GM19395 (cell line): ENCODE measurements at regions not wholly inside any gene's neighbourhood (a gene's known extent, or its start where the extent isn't known, plus 50 kb on each side); places are given as distances from the start of the nearest gene placed in this dataset.

ENCODE experiments used
- ATAC-seq: cut with Tn5 transposase; IDR thresholded peaks from one replicate; pipeline ENCODE4 v1.9.1; 2021; ENCODE audit warnings: mild to moderate bottlenecking, moderate library complexity; ENCODE audit not compliant: unreplicated experiment

DNA sequence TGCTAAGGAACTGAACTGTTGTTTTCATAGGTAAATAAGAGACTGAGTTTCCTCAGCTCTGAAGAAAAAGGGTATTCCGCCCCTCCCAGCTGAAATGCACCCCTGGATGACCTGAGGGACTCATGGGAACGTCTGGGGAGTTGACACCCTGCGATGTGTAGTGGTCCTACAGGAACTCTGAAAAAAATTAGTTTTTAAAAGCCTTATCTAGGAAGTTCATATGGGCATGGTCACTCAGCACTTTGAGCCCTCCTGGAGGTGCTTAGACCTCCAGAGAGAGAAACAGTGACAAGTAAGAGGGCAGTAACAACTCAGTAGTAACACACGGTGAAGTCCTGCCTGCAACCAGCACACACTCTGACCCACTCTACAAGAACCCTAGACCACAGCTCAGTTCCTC, 91.2 kb upstream of the CNOT2 start:
- ATAC-seq: no peak

DNA sequence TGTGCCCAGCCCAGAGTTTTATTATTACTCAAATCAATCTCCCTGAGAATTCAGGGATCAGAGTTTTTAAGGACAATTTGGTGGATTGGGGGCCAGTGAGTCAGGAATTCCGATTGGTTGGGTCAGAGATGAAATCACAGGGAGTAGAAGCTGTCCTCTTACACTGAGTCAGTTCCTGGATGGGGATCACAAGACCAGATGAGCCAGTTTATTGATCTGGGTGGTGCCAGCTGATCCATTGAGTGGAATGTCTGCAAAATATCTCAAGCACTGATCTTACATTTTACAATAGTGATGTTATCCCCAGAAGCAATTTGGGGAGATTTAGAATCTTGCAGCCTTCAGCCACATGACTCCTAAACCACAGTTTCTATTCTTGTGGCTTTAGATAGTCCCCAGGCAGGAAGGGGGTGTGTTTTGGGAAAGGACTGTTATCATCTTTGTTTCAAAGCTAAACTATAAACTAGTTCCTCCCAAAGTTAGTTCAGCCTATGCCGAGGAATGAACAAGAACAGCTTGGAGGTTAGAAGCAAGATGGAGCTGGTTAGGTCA, 89.1 kb upstream of the CNOT2 start:
- ATAC-seq: no peak

DNA sequence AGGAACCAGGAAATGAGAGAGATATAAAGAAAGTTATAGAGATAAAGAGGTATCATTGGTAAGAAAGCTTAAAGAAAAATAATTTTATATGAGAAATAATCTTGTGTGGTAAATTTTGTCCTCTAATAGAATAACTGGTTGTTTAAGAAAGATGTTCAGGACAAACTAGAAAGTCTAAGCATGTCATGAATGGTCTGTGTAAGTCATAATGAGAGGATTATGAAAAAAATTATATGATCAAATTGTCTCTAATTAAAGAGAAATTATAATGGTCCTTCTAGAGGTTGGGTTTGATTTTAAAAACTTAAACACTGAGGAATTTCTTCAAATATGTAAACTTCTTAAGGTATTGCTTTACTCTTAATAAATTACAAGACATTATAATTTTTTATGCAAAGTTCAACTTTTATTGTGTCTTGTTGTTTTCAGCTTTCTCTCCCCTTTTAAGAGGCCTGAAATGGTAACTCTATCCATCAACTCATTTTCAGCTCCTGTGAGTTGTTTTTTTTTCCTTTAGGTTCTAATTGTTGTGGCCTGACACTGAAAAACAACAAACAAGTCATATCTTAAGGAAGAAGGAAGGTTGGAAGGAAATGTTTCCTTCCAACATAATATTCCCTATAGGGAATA, 88.2 kb upstream of the CNOT2 start:
- no peak for ATAC-seq

DNA sequence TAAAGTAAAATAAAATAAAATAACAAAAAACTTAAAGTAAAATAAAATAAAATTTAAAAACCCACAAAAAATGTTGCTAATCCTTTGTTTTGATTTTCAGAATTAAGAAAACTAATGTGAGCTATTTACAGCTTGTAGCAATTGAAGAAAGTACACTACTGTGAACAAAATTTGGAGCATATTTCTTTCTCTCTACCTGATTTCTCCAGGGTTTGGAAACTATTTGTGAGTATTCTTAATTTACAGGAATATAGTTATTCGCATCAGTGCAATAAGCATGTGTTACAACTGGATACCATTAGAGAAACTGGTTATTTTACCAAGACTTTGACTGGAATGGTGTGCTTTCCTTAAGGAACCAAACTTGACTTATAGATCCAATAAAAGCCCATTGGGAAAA, 86.1 kb upstream of the CNOT2 start:
- ATAC-seq: no peak

DNA sequence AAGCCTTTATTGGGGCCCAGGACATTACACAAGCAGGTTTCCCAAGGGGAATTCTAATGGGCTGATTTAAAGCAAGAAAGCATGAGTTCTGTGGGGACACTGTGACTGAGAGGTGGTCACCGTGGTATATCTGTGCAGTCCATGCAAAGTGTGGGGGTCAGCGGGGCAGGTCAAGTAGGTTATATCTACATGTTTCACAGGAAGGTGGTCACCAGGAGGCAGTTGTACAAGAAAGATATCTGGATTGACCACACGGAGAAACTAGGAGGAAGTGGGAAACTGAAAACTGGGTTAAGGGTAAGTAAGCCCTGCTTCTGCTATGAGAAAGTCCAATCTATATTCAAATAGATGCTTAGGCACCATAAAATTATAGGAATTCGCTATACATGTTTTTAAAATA, 77.8 kb upstream of the CNOT2 start:
- ATAC-seq: no peak

DNA sequence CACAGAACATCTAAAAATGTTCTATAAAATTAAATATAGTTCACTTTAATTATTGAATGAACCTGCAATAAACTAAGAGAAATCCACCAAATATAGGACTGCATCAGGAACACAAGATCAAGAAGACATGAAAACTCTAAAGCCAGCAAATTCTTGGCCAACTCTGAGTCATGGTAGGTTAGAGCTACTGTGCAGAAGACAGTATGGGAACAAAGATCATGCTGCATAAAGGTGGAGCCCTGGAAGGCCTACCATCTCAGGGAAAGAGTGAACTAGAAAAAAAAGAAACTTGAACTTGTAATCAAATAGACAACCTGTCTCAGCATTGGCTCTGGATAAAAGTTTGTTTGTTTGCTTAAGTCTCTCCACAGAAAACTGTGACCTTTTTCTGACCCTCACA, 66.9 kb upstream of the CNOT2 start:
- ATAC-seq: no peak

DNA sequence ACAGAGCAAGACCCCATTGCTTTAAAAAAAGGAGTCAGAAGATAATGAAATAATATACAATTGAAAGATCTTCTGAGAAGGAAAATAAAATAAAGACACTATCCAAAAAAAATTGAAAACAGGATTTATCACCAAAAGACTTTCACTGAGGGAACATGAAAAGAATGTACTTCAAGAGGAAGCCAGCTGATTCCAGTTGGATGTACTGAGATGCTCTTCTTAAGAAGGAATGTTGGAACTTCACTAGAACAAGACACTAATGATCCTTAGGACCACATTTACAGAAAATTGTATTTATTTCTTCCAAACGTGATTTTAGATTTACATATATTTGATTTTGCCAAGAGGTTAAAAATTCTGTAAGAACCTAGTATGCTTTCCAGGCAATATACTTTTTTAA, 65.6 kb upstream of the CNOT2 start:
- no peak for ATAC-seq

DNA sequence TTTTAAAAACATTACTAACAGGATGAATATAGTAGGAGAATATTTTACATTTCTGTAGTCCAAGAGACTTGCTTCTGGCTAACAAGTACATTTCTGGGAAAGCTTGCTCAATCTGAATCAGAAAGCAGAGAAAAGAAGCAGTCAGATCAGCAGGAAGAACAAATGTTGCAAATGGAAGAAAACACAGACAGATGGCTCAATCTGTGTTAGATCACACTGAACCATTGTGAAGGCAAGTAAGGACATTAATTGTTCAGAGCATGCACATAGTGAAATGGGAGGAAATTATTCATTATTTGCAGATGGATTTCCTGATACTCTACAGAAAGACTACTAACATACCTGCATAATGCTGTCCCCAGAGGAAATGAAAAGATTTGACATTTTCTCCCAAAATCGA, 65.2 kb upstream of the CNOT2 start:
- no peak for ATAC-seq

DNA sequence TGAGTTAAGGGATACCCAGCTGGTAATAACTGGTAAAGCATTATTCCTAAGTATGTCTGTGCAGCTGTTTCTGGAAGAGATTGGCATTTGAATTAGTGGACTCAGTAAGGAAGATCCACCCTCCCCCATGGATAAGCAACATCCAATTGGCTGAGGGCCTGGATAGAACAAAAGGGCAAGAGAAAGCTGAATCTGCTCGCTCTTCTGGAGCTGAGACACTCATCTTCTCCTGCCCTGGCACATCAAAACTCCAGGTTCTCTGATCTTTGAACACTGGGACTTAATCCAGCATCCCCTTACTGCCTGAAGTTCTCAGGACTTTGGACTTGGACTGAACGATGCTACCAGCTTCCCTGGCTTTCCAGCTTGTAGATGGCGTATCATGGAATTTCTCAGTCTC, 63.1 kb upstream of the CNOT2 start:
- no peak for ATAC-seq

DNA sequence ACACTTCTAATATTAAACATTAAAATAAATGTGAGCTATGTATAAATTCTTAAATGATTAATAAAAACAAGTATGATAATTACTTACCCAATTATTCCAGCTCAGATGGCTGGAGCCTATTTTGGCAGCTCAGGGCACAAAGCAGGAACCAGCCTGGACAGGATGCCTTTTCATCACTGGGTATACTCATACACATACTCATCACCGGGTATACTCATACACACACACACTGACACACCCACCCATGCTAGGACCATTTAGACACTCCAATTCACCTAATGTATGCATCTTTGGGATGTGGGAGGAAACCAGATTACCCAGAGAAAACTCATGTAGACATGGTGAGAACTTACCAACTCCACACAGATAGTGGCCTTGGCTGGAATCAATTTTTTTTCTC, 57.9 kb upstream of the CNOT2 start:
- no peak for ATAC-seq

DNA sequence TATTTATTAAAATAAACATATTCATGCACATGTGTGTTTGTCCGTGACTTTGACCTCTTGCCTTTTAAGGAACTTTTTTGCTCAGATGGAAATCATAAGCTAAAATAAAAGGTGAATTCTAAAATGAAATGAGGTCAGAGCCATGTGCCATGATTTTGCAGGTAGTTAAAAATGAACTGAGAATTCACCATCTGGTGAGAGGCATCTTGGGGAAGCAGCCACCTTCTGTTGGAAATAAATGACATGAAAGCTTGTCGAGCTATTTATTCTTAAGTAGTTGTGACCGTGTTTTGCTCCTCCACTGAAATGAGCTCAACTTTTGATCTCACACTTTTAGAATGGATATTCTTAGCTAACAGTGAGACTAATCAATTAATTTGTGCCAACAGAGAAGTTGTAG, 56.8 kb upstream of the CNOT2 start:
- no peak for ATAC-seq

DNA sequence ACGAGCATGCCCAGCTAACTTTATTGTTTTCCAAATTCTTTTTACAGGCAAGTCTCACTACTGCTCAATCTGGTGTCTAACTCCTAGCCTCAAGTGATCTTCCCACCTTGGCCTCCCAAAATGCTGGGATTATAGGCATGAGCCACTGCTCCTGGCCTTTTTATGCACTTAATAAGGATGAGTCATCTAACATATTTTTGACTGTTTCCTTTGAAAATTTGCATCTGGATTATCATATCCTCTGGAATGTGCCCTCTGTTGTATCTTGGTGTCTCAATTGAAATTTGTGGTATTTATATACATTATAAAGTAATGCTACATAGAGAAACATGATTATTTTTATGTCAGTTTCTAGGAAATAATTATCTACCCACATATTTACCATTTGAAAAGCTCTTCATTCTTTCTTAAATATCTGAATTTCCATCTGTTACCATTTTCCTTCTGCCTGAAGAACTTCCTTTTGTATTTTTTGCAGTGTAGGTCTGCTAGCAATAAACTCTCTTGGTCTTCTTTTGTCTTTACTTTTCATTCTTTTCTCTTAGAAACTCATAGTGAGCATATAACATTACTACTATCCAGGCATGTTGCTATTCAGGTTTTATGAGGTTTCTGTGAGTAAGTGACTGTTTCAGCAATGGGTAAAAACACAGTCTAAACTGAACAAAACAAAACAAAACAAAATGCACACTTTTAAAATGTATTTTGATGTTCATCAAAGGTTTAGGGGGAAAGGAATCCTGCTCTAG, 52.8 kb upstream of the CNOT2 start:
- no peak for ATAC-seq
